HepG2 (cell line): ENCODE measurements at regions not wholly inside any gene's neighbourhood (a gene's known extent, or its start where the extent isn't known, plus 50 kb on each side); places are given as distances from the start of the nearest gene placed in this dataset.

Experiments used
- BRF2 ChIP-seq: sonication (generic); formaldehyde crosslinking; IDR thresholded peaks from 2 replicates; pipeline ENCODE4 v1.8.1; 2022; ENCODE audit warnings: mild to moderate bottlenecking, missing genetic modification reagents
- CC2D1A ChIP-seq: sonication (generic); formaldehyde crosslinking; IDR thresholded peaks from 2 replicates; pipeline ENCODE4 v1.8.1; 2023; ENCODE audit warnings: mild to moderate bottlenecking, missing genetic modification reagents
- CHCHD3 ChIP-seq: sonication (generic); formaldehyde crosslinking; IDR thresholded peaks from 2 replicates; pipeline ENCODE4 v1.8.0; 2022; ENCODE audit warnings: mild to moderate bottlenecking, missing genetic modification reagents, moderate library complexity
- FOSL2 ChIP-seq: sonication (generic); formaldehyde crosslinking; IDR thresholded peaks from 2 replicates; pipeline ENCODE4 v1.4.0; 2020; ENCODE audit warnings: missing genetic modification reagents
- GLI4 ChIP-seq: sonication (generic); formaldehyde crosslinking; IDR thresholded peaks from 2 replicates; pipeline ENCODE4 v1.5.1; 2020; ENCODE audit warnings: missing genetic modification reagents, mild to moderate bottlenecking, moderate library complexity, borderline replicate concordance
- JUN ChIP-seq: sonication (generic); formaldehyde crosslinking; IDR thresholded peaks from 2 replicates; pipeline ENCODE4 v1.4.0; 2020; ENCODE audit warnings: mild to moderate bottlenecking, missing genetic modification reagents
- LRRFIP1 ChIP-seq: sonication (generic); formaldehyde crosslinking; conservative IDR thresholded peaks from 2 replicates; pipeline ENCODE4 v1.4.0; 2020; ENCODE audit warnings: missing genetic modification reagents
- MAFK ChIP-seq, 2 experiments: IDR thresholded peaks in 1 of 2; conservative IDR thresholded peaks in 1 of 2; 2 replicates each; pipeline ENCODE4 v1.6.1; 2011; ENCODE audit warnings: improper control_type of control experiment in 2 of 2, low read length in 2 of 2
- PHB2 ChIP-seq: fragments of 450-650 bp; IDR thresholded peaks from 2 replicates; pipeline ENCODE4 v1.6.1; 2018; ENCODE audit not compliant: partially characterized antibody
- RCOR2 ChIP-seq: IDR thresholded peaks from 2 replicates; pipeline ENCODE4 v1.6.1; 2016; ENCODE audit warnings: missing biosample characterization, missing genetic modification reagents
- THAP11 ChIP-seq: IDR thresholded peaks from 2 replicates; pipeline ENCODE4 v1.6.1; 2016; ENCODE audit warnings: missing biosample characterization, missing genetic modification reagents
- TSC22D2 ChIP-seq: sonication (generic); formaldehyde crosslinking; IDR thresholded peaks from 2 replicates; pipeline ENCODE4 v1.5.1; 2020; ENCODE audit warnings: missing genetic modification reagents, mild to moderate bottlenecking, borderline replicate concordance
- ZNF160 ChIP-seq: sonication (generic); formaldehyde crosslinking; IDR thresholded peaks from 2 replicates; pipeline ENCODE4 v1.8.0; 2022; ENCODE audit warnings: mild to moderate bottlenecking, inconsistent platforms, missing genetic modification reagents
- ZNF180 ChIP-seq: sonication (generic); formaldehyde crosslinking; IDR thresholded peaks from 2 replicates; pipeline ENCODE4 v1.4.0; 2020; ENCODE audit warnings: low read depth, missing genetic modification reagents, borderline replicate concordance
- ZNF274 ChIP-seq: sonication (generic); formaldehyde crosslinking; IDR thresholded peaks from 2 replicates; pipeline ENCODE4 v1.5.1; 2020; ENCODE audit warnings: mild to moderate bottlenecking, missing genetic modification reagents
- ZNF296 ChIP-seq: sonication (generic); formaldehyde crosslinking; conservative IDR thresholded peaks from 2 replicates; pipeline ENCODE4 v1.5.0; 2020; ENCODE audit warnings: mild to moderate bottlenecking, missing genetic modification reagents
- ZNF33A ChIP-seq: sonication (generic); formaldehyde crosslinking; IDR thresholded peaks from 2 replicates; pipeline ENCODE4 v1.5.1; 2020; ENCODE audit warnings: missing genetic modification reagents, mild to moderate bottlenecking, moderate library complexity, borderline replicate concordance
- ZNF407 ChIP-seq: sonication (generic); formaldehyde crosslinking; IDR thresholded peaks from one replicate; pipeline ENCODE4 v1.5.1; 2020; ENCODE audit warnings: mild to moderate bottlenecking, missing genetic modification reagents; ENCODE audit errors: not compliant biosample characterization
- ZNF660 ChIP-seq: sonication (generic); formaldehyde crosslinking; IDR thresholded peaks from 2 replicates; pipeline ENCODE4 v1.5.1; 2020; ENCODE audit warnings: mild to moderate bottlenecking, low read depth, missing genetic modification reagents, borderline replicate concordance
- ZNF672 ChIP-seq: sonication (generic); formaldehyde crosslinking; IDR thresholded peaks from 2 replicates; pipeline ENCODE4 v1.8.1; 2022; ENCODE audit warnings: missing genetic modification reagents

GRCh38 chrX:65196758-65197360, 220.6 kb upstream of the ZC4H2 start (continued):
- TF ChIP-seq ZNF407 (no peak), BRF2 (no peak), LRRFIP1 (no peak), ZNF180 (no peak), ZNF672 (CRISPR knock-in tag) (no peak), JUN (CRISPR knock-in tag) (no peak), THAP11 (CRISPR knock-in tag) (peak; percentile 30; the same call in 1 of the 2 replicates), ZNF160 (CRISPR knock-in tag) (no peak), ZNF660 (CRISPR knock-in tag) (no peak), ZNF33A (no peak), ZNF274 (CRISPR knock-in tag) (no peak), ZNF296 (CRISPR knock-in tag) (no peak), TSC22D2 (CRISPR knock-in tag) (no peak), MAFK (conservative IDR thresholded peaks at IDR 0.05 in 1 of 2, IDR thresholded peaks at IDR 0.05 in 1 of 2; ENCODE audit: low read length in 2 of 2) (no peak), RCOR2 (0 out of 2 replicates have a peak, but pooled peaks have one; percentile 21), CHCHD3 (CRISPR knock-in tag) (no peak), FOSL2 (CRISPR knock-in tag) (no peak), GLI4 (CRISPR knock-in tag) (no peak), CC2D1A (CRISPR knock-in tag) (no peak), PHB2 (no peak)
